Pancreas (tissue), 10 donors: ENCODE measurements at regions not wholly inside any gene's neighbourhood (a gene's known extent, or its start where the extent isn't known, plus 50 kb on each side); places are given as distances from the start of the nearest gene placed in this dataset.
"Not testable (repeated sequence)": the region's sequence is repeated elsewhere in the genome, so short reads cannot be mapped to it uniquely, and the experiment has no call there.

Experiments
- ATAC-seq, 4 donors: fragments of 200-7000 bp; cut with Tn5 transposase; one replicate each; pipeline versions ENCODE4 v1.8.0 to v1.9.1; 2020; ENCODE audit warnings: mild to moderate bottlenecking in 4 of 4, moderate library complexity in 4 of 4
- DNase-seq, 6 donors: peaks; one replicate each; pipeline ENCODE4 v3.0.0-alpha.2; 2020
- FAIRE-seq: peaks from 2 replicates; lab custom pipeline; 2012; peaks lifted over from hg19 to GRCh38; lab: Jason Lieb, UNC
- H3K27ac ChIP-seq, 4 donors: fragments of 200-600 bp; sonication (generic); 1 replicate in 3 of 4; 2 replicates in 1 of 4; pipeline versions ENCODE4 v1.5.0 to v1.8.0; 2020
- H3K27me3 ChIP-seq, 4 donors: fragments of 200-600 bp; one replicate each; pipeline ENCODE4 v1.8.0; 2021
- H3K36me3 ChIP-seq, 3 donors: fragments of 200-600 bp; sonication (generic) in 1 of 3; one replicate each; pipeline versions ENCODE4 v1.5.0 to v1.8.0; 2020 to 2021
- H3K4me1 ChIP-seq, 3 donors: fragments of 200-600 bp; one replicate each; pipeline ENCODE4 v1.8.0; 2021
- H3K4me3 ChIP-seq, 4 donors: fragments of 200-600 bp; sonication (generic) in 2 of 4; one replicate each; pipeline versions ENCODE4 v1.5.0 to v1.8.0; 2020 to 2021
- H3K9me3 ChIP-seq, 4 donors: fragments of 200-600 bp; one replicate each; pipeline ENCODE4 v1.8.0; 2021
- CTCF ChIP-seq, 4 donors: fragments of 200-600 bp; sonication (generic) in 3 of 4; IDR thresholded peaks; one replicate each; pipeline versions ENCODE4 v1.5.0 to v1.8.0; 2021; ENCODE audit warnings: antibody characterized with exemption in 4 of 4
- WGBS, 2 donors: extraction: QIAGEN DNeasy Blood & Tissue Kit; methylation state at CpG; one replicate each; pipeline ENCODE4 v1.1.7; 2013; 5-methylcytosine and 5-hydroxymethylcytosine counted together
- intact Hi-C, 3 donors: fragments of 100-400 bp; cut with DNase I; formaldehyde crosslinking; loops; one replicate each; pipeline versions ENCODE4 v1.11.1 to v1.14.2; 2022
- donor health status: healthy with polysubstance abuse.
- donor health status: DM: no; HTN: no; CAD: no; lungs with moderate emphysema.
- donor health status: DM: no; HTN: no; CAD: no.
- donor health status: control.
- donor health status: control.
- donor health status: Bipolar disorder and iron deficiency.
- donor health status: DM: yes; HTN: yes; CAD: no.
- donor health status: DM: no; HTN: no; CAD: no.
- donor health status: DM: no; HTN: no; CAD: no.
- donor health status: DM: yes; HTN: yes; CAD: no.

GRCh38 chr2:215866606-215867005, 146.7 kb downstream of the MREG start:
- Histone ChIP-seq H3K27ac (no peak overlapping the region), H3K4me3 (no peak overlapping the region), H3K9me3 (no peaks in the 10 kb centered on the region), H3K4me1 (no peaks in the 10 kb centered on the region), H3K27me3 (no peaks in the 10 kb centered on the region), H3K36me3 (no peaks in the 10 kb centered on the region)
- FAIRE-seq (no peak), DNase-seq (no peak), ATAC-seq (no peak)
- TF ChIP-seq CTCF (IDR thresholded peaks at IDR 0.05), result no peak
- WGBS, 2 donors, result 25 to 26% methylated on average over 2 of the region's 2 CpGs
- intact Hi-C loops, result no loop called here

- FAIRE-seq (no peak), ATAC-seq (no peak), DNase-seq (no peak)
- H3K9me3 ChIP-seq, result no peaks in the 10 kb centered on the region
- intact Hi-C loops, result no loop called here
- TF ChIP-seq CTCF (IDR thresholded peaks at IDR 0.05), result no peak
- H3K27ac ChIP-seq, result no peak overlapping the region
- no peaks in the 10 kb centered on the region for H3K4me1 ChIP-seq
- no peaks in the 10 kb centered on the region for H3K27me3 ChIP-seq
- H3K4me3 ChIP-seq, result no peak overlapping the region
- 26% methylated on average over 2 of the region's 2 CpGs for WGBS, 2 donors
- H3K36me3 ChIP-seq, result no peaks in the 10 kb centered on the region
Observed at GRCh38 chr2:215863687-215864086, 149.7 kb downstream of the MREG start.

- H3K4me1 ChIP-seq, result no peaks in the 10 kb centered on the region
- no peaks in the 10 kb centered on the region for H3K9me3 ChIP-seq
- H3K27me3 ChIP-seq, result no peaks in the 10 kb centered on the region
- no peak overlapping the region for H3K27ac ChIP-seq
- H3K36me3 ChIP-seq, result no peaks in the 10 kb centered on the region
- no peak overlapping the region for H3K4me3 ChIP-seq
- ATAC-seq (no peak), FAIRE-seq (no peak), DNase-seq (no peak)
- 77 to 80% methylated on average over 3 of the region's 3 CpGs for WGBS, 2 donors
- intact Hi-C loops, result no loop called here
- no peak for TF ChIP-seq CTCF (IDR thresholded peaks at IDR 0.05)
Observed at GRCh38 chr2:215862351-215862771, 151.0 kb downstream of the MREG start.

GRCh38 chr2:215861607-215862350, 151.6 kb downstream of the MREG start:
- no peak for DNase-seq
- H3K4me1 ChIP-seq, result no peaks in the 10 kb centered on the region
- intact Hi-C loops, result no loop called here
- no peak overlapping the region for H3K27ac ChIP-seq
- no peaks in the 10 kb centered on the region for H3K36me3 ChIP-seq
- no peaks in the 10 kb centered on the region for H3K9me3 ChIP-seq
- H3K27me3 ChIP-seq, result no peaks in the 10 kb centered on the region
- TF ChIP-seq CTCF (IDR thresholded peaks at IDR 0.05), result no peak
- no peak for FAIRE-seq
- ATAC-seq, result no peak
- WGBS, 2 donors, result 56 to 68% methylated on average over 5 of the region's 5 CpGs
- H3K4me3 ChIP-seq, result no peak overlapping the region

- 22 to 23% methylated on average over 2 of the region's 2 CpGs for WGBS, 2 donors
- Histone ChIP-seq H3K36me3 (no peaks in the 10 kb centered on the region), H3K27me3 (no peaks in the 10 kb centered on the region), H3K9me3 (no peaks in the 10 kb centered on the region), H3K4me1 (no peaks in the 10 kb centered on the region), H3K4me3 (no peak overlapping the region), H3K27ac (no peak overlapping the region)
- DNase-seq (no peak), FAIRE-seq (no peak), ATAC-seq (no peak)
- intact Hi-C loops, result no loop called here
- TF ChIP-seq CTCF (IDR thresholded peaks at IDR 0.05), result no peak
Observed at GRCh38 chr2:215856080-215856479, 157.3 kb downstream of the MREG start.

GRCh38 chr2:215855308-215855707, 158.0 kb downstream of the MREG start:
- WGBS, 2 donors, result 70 to 92% methylated on average over 1 of the region's 1 CpG
- DNase-seq, H3K36me3 ChIP-seq, H3K4me1 ChIP-seq, H3K9me3 ChIP-seq, H3K27me3 ChIP-seq, H3K27ac ChIP-seq, FAIRE-seq, intact Hi-C loops, ATAC-seq, H3K4me3 ChIP-seq: not testable (repeated sequence)
